ENCODE measurements at regions not wholly inside any gene's neighbourhood (a gene's known extent, or its start where the extent isn't known, plus 50 kb on each side); places are given as distances from the start of the nearest gene placed in this dataset.

DNA sequence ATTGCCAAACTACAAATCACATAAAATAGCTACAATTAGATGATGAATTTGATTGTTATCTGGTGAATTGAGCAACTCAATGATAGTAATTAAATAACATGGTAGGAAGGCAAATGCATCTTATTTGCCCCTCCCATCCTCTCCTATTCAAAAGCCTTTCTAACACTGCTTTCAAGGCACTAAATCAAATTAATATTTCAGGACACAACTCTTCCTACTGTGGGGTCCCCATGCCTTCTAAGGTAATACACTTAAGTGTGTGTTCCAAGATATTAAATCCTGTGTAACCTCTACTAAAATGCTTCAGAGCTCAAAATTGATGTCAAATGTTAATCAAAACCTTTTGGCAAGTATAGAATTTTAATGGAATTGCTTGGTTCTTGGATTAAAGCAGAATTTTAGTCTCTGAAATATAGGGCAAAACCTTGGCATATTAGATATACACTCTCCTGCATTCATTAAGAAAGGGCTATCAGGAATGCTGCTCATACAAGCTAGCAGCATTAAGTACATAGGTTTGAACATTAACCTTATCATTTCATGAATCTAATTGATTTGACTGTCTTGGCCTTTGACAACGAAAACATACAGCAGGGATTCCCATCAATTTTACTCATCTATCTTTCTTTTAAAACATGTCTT, 371.8 kb upstream of the GALNTL6 start:
- DNase-seq (no peak), ATAC-seq (no peak)
- H3K27ac ChIP-seq, result no peak overlapping the region
- TF ChIP-seq, protein P1, sequence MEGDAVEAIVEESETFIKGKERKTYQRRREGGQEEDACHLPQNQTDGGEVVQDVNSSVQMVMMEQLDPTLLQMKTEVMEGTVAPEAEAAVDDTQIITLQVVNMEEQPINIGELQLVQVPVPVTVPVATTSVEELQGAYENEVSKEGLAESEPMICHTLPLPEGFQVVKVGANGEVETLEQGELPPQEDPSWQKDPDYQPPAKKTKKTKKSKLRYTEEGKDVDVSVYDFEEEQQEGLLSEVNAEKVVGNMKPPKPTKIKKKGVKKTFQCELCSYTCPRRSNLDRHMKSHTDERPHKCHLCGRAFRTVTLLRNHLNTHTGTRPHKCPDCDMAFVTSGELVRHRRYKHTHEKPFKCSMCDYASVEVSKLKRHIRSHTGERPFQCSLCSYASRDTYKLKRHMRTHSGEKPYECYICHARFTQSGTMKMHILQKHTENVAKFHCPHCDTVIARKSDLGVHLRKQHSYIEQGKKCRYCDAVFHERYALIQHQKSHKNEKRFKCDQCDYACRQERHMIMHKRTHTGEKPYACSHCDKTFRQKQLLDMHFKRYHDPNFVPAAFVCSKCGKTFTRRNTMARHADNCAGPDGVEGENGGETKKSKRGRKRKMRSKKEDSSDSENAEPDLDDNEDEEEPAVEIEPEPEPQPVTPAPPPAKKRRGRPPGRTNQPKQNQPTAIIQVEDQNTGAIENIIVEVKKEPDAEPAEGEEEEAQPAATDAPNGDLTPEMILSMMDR (IDR thresholded peaks at IDR 0.05 in 4 of 5, conservative IDR thresholded peaks at IDR 0.05 in 1 of 5), result no peak
- TF ChIP-seq POLR2A (IDR thresholded peaks at IDR 0.05), result no peak
- intact Hi-C loops (cut with DNase I; ENCODE audit: low total_unique reads) (no loop called here), in situ Hi-C loops (cut with MboI; ENCODE audit: low sequenced_read_pairs in 4 of 4) (no loop called here)
- H3K4me1 ChIP-seq, result no peaks in the 10 kb centered on the region
- no peaks in the 10 kb centered on the region for H3K9me3 ChIP-seq
- H3K27me3 ChIP-seq, result no peaks in the 10 kb centered on the region
- no peaks in the 10 kb centered on the region for H3K36me3 ChIP-seq
- H3K4me3 ChIP-seq, result no peak overlapping the region

- DNase-seq, result no peak
- Histone ChIP-seq H3K9me3 (no peaks in the 10 kb centered on the region), H3K27ac (no peak overlapping the region), H3K4me1 (no peaks in the 10 kb centered on the region), H3K4me3 (no peak overlapping the region), H3K36me3 (no peaks in the 10 kb centered on the region), H3K27me3 (no peaks in the 10 kb centered on the region)
- TF ChIP-seq POLR2A (IDR thresholded peaks at IDR 0.05), result no peak
- TF ChIP-seq, protein P1 (IDR thresholded peaks at IDR 0.05 in 4 of 5, conservative IDR thresholded peaks at IDR 0.05 in 1 of 5), result no peak
- ATAC-seq, result no peak
- intact Hi-C loops (cut with DNase I; ENCODE audit: low total_unique reads) (no loop called here), in situ Hi-C loops (cut with MboI; ENCODE audit: low sequenced_read_pairs in 4 of 4) (no loop called here)
Observed at GRCh38 chr4:171433674-171434073, 379.5 kb upstream of the GALNTL6 start.

- Histone ChIP-seq H3K4me3 (no peak overlapping the region), H3K9me3 (no peaks in the 10 kb centered on the region), H3K27ac (no peak overlapping the region), H3K36me3 (no peaks in the 10 kb centered on the region), H3K4me1 (no peaks in the 10 kb centered on the region), H3K27me3 (no peaks in the 10 kb centered on the region)
- in situ Hi-C loops (cut with MboI; ENCODE audit: low sequenced_read_pairs in 4 of 4) (no loop called here), intact Hi-C loops (cut with DNase I; ENCODE audit: low total_unique reads) (no loop called here)
- DNase-seq, result no peak
- ATAC-seq, result no peak
- no peak for TF ChIP-seq POLR2A (IDR thresholded peaks at IDR 0.05)
- TF ChIP-seq, protein P1 (IDR thresholded peaks at IDR 0.05 in 4 of 5, conservative IDR thresholded peaks at IDR 0.05 in 1 of 5), result no peak
Observed at GRCh38 chr4:171432536-171432935, 380.7 kb upstream of the GALNTL6 start.

DNA sequence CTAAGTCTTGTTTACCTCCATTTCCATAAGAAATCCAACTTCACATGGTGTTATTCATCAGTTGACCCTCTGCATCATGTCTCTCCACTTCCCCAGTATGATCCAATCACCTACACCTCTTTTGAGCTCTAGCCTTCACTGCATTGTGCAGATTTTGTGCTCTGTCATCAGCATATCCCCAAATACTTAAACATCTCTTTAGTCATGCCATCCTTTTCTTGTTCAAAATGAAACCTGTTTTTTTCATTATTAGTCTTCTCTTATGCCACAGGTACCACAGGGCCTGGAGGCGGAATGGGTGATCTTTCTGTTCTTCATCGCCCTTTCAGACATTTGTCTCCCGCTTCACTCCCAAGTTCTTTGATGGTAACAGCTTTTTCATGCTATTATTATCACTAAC, 382.7 kb upstream of the GALNTL6 start:
- intact Hi-C loops (cut with DNase I; ENCODE audit: low total_unique reads) (no loop called here), in situ Hi-C loops (cut with MboI; ENCODE audit: low sequenced_read_pairs in 4 of 4) (no loop called here)
- Histone ChIP-seq H3K9me3 (no peaks in the 10 kb centered on the region), H3K4me1 (no peaks in the 10 kb centered on the region), H3K36me3 (no peaks in the 10 kb centered on the region), H3K27me3 (no peaks in the 10 kb centered on the region), H3K27ac (no peak overlapping the region), H3K4me3 (no peak overlapping the region)
- DNase-seq (no peak), ATAC-seq (no peak)
- TF ChIP-seq, protein P1 (IDR thresholded peaks at IDR 0.05 in 4 of 5, conservative IDR thresholded peaks at IDR 0.05 in 1 of 5), result no peak
- no peak for TF ChIP-seq POLR2A (IDR thresholded peaks at IDR 0.05)

DNA sequence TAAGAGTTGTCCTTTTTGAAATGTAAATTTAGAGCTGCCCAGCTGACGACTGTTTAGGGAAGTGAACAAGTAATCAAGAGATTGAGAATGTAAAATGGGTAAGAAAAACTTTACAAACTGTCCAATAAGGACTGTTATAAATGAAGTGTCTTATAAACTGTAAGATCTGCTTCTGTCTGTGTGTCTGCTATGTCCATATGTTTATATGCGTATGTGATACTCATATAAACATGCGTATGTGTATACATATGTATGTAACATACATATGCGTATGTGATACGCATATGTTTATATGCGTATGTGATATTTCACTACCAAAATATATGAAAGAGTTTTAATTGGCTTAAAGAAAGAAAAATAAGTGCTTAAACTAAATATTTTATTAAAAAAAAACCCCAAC, 416.0 kb upstream of the GALNTL6 start:
- no peak for TF ChIP-seq POLR2A (IDR thresholded peaks at IDR 0.05)
- TF ChIP-seq, protein P1 (IDR thresholded peaks at IDR 0.05 in 4 of 5, conservative IDR thresholded peaks at IDR 0.05 in 1 of 5), result no peak
- H3K27ac ChIP-seq, result no peak overlapping the region
- H3K36me3 ChIP-seq, result no peaks in the 10 kb centered on the region
- H3K27me3 ChIP-seq, result no peaks in the 10 kb centered on the region
- intact Hi-C loops (cut with DNase I; ENCODE audit: low total_unique reads) (no loop called here), in situ Hi-C loops (cut with MboI; ENCODE audit: low sequenced_read_pairs in 4 of 4) (no loop called here)
- H3K9me3 ChIP-seq, result no peaks in the 10 kb centered on the region
- H3K4me3 ChIP-seq, result no peak overlapping the region
- ATAC-seq (no peak), DNase-seq (no peak)
- no peaks in the 10 kb centered on the region for H3K4me1 ChIP-seq

Measured in gastrocnemius medialis (tissue), 4 donors.